Activated CD8-positive, alpha-beta T cell treated with anti-CD3 and anti-CD28 coated beads for 36 hours (primary cell): ENCODE measurements at regions not wholly inside any gene's neighbourhood (a gene's known extent, or its start where the extent isn't known, plus 50 kb on each side); places are given as distances from the start of the nearest gene placed in this dataset.
"Not testable (repeated sequence)": the region's sequence is repeated elsewhere in the genome, so short reads cannot be mapped to it uniquely, and the experiment has no call there.

Experiments used
- ATAC-seq: fragments of 200-7000 bp; cut with Tn5 transposase; one replicate; pipeline ENCODE4 v1.10.0; 2021; ENCODE audit warnings: mild to moderate bottlenecking, moderate library complexity
- CTCF ChIA-PET: fragments of 350-600 bp; sonication (Branson Sonifier 250); formaldehyde crosslinking; loops from one replicate; lab custom pipeline; 2021; ENCODE audit warnings: antibody characterized with exemption; lab: Charles Lee
- POLR2A ChIA-PET: fragments of 350-600 bp; sonication (Branson Sonifier 250); formaldehyde crosslinking; loops from one replicate; lab custom pipeline; 2021; ENCODE audit warnings: antibody characterized with exemption; lab: Charles Lee
- DNase-seq: peaks from one replicate; pipeline ENCODE4 v3.0.0-alpha.2; 2020
- H3K27ac Mint-ChIP-seq: one replicate; pipeline ENCODE4 v1.8.0; 2021; ENCODE audit warnings: mild to moderate bottlenecking, mixed read lengths
- H3K27me3 Mint-ChIP-seq: one replicate; pipeline ENCODE4 v1.8.0; 2021; ENCODE audit warnings: mixed read lengths
- H3K36me3 Mint-ChIP-seq: one replicate; pipeline ENCODE4 v1.8.0; 2021; ENCODE audit warnings: low read depth, mixed read lengths
- H3K4me1 Mint-ChIP-seq: one replicate; pipeline ENCODE4 v1.8.0; 2021; ENCODE audit warnings: low read depth, mixed read lengths
- H3K4me3 Mint-ChIP-seq: one replicate; pipeline ENCODE4 v1.8.0; 2021; ENCODE audit warnings: mild to moderate bottlenecking, moderate library complexity, mixed read lengths
- H3K9me3 Mint-ChIP-seq: one replicate; pipeline ENCODE4 v1.8.0; 2021; ENCODE audit warnings: mixed read lengths
- intact Hi-C: fragments of 100-400 bp; cut with micrococcal nuclease; formaldehyde crosslinking; loops from one replicate; pipeline ENCODE4 v1.10.0; 2022
- TF ChIP-seq, protein P1 (sequence below): fragments of 200-600 bp; IDR thresholded peaks from one replicate; pipeline ENCODE4 v1.8.0; 2022; ENCODE audit warnings: antibody characterized with exemption, mild to moderate bottlenecking

DNA sequence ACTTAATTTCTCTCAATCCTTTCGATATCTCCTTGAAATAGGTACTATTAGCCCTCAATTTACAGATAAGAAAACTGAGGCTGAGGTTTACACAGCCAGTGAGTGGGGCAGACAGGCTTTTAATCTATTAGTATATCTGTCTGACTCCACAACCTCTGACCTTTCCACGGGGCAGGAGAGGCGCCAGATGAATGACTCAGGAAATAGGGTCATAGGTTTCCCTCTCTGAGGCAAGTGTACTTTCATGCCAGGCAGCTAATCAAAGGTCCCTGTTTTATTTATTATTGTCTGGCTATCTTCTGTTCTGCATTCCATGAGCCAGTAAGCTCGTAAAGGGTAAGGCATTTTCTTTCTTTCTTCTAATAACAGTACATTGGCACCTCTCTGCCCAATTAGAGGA is 79.6 kb upstream of the KLF4 start:
- Mint-ChIP-seq H3K4me1 (no peaks in the 10 kb centered on the region), H3K36me3 (no peaks in the 10 kb centered on the region), H3K9me3 (no peaks in the 10 kb centered on the region), H3K27ac (no peak overlapping the region), H3K27me3 (no peaks in the 10 kb centered on the region), H3K4me3 (no peak overlapping the region)
- POLR2A ChIA-PET: no interaction called here
- DNase-seq: no peak
- CTCF ChIA-PET: no interaction called here
- no peak for ATAC-seq
- intact Hi-C loops: no loop called here
- TF ChIP-seq, protein P1, sequence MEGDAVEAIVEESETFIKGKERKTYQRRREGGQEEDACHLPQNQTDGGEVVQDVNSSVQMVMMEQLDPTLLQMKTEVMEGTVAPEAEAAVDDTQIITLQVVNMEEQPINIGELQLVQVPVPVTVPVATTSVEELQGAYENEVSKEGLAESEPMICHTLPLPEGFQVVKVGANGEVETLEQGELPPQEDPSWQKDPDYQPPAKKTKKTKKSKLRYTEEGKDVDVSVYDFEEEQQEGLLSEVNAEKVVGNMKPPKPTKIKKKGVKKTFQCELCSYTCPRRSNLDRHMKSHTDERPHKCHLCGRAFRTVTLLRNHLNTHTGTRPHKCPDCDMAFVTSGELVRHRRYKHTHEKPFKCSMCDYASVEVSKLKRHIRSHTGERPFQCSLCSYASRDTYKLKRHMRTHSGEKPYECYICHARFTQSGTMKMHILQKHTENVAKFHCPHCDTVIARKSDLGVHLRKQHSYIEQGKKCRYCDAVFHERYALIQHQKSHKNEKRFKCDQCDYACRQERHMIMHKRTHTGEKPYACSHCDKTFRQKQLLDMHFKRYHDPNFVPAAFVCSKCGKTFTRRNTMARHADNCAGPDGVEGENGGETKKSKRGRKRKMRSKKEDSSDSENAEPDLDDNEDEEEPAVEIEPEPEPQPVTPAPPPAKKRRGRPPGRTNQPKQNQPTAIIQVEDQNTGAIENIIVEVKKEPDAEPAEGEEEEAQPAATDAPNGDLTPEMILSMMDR: no peak

- ATAC-seq, CTCF ChIA-PET, H3K27ac Mint-ChIP-seq, H3K27me3 Mint-ChIP-seq, H3K9me3 Mint-ChIP-seq, H3K4me3 Mint-ChIP-seq, intact Hi-C loops, DNase-seq, H3K4me1 Mint-ChIP-seq, POLR2A ChIA-PET, H3K36me3 Mint-ChIP-seq: not testable (repeated sequence)
Measured at GRCh38 chr9:107568406-107568805, 78.8 kb upstream of the KLF4 start.

DNA sequence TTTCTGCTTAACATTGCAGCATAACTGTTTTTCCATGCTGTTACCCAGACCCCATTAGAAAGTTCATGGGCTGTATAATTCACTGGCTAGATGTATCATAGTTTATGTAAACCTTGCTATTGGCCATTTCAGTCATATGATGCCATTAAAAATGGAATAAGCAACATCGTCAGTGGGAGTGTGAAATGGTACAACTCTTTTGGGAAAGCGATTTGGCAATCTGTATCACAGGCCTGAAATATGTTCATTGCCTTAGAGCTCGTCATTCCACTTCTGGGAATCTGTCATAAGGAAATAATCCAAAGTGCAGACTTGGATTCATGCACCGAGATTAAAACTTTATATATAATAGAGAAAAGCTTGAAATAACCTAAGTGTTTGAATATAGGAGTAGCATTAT is 77.9 kb upstream of the KLF4 start:
- no peaks in the 10 kb centered on the region for H3K36me3 Mint-ChIP-seq
- no peak overlapping the region for H3K4me3 Mint-ChIP-seq
- no peak overlapping the region for H3K27ac Mint-ChIP-seq
- ChIA-PET CTCF (no interaction called here), POLR2A (no interaction called here)
- intact Hi-C loops: no loop called here
- H3K4me1 Mint-ChIP-seq: no peaks in the 10 kb centered on the region
- no peaks in the 10 kb centered on the region for H3K27me3 Mint-ChIP-seq
- ATAC-seq (no peak), DNase-seq (no peak)
- no peaks in the 10 kb centered on the region for H3K9me3 Mint-ChIP-seq
- TF ChIP-seq, protein P1: no peak

GRCh38 chr9:107566611-107567061 is 77.1 kb upstream of the KLF4 start:
- POLR2A ChIA-PET: no interaction called here
- Mint-ChIP-seq H3K36me3 (no peaks in the 10 kb centered on the region), H3K4me1 (no peaks in the 10 kb centered on the region), H3K27ac (no peak overlapping the region), H3K9me3 (no peaks in the 10 kb centered on the region), H3K4me3 (no peak overlapping the region), H3K27me3 (no peaks in the 10 kb centered on the region)
- TF ChIP-seq, protein P1: no peak
- ATAC-seq (no peak), DNase-seq (no peak)
- CTCF ChIA-PET: no interaction called here
- intact Hi-C loops: no loop called here

- Mint-ChIP-seq H3K36me3 (no peaks in the 10 kb centered on the region), H3K4me1 (no peaks in the 10 kb centered on the region), H3K9me3 (no peaks in the 10 kb centered on the region), H3K27me3 (no peaks in the 10 kb centered on the region), H3K27ac (no peak overlapping the region), H3K4me3 (no peak overlapping the region)
- ChIA-PET POLR2A (no interaction called here), CTCF (no interaction called here)
- no peak for DNase-seq
- intact Hi-C loops: no loop called here
- no peak for ATAC-seq
- TF ChIP-seq, protein P1: no peak
Measured at GRCh38 chr9:107562798-107563197, 73.2 kb upstream of the KLF4 start.
